Suprapubic skin (tissue), 4 donors: ENCODE measurements at regions not wholly inside any gene's neighbourhood (a gene's known extent, or its start where the extent isn't known, plus 50 kb on each side); places are given as distances from the start of the nearest gene placed in this dataset.

Experiments
- DNase-seq, 2 donors: peaks; one replicate each; pipeline ENCODE4 v3.0.0-alpha.2; 2019; ENCODE audit warnings: low spot score in 2 of 2
- H3K27ac ChIP-seq: fragments of 200-600 bp; sonication (generic); one replicate; pipeline ENCODE4 v1.5.1; 2019
- H3K27me3 ChIP-seq: fragments of 200-600 bp; sonication (generic); one replicate; pipeline ENCODE4 v1.5.1; 2019
- H3K36me3 ChIP-seq: fragments of 200-600 bp; sonication (generic); one replicate; pipeline ENCODE4 v1.5.1; 2019
- H3K4me1 ChIP-seq: fragments of 200-600 bp; sonication (generic); one replicate; pipeline ENCODE4 v1.5.1; 2019
- H3K4me3 ChIP-seq: fragments of 200-600 bp; sonication (generic); one replicate; pipeline ENCODE4 v1.5.1; 2019; ENCODE audit warnings: mild to moderate bottlenecking
- H3K9me3 ChIP-seq: fragments of 200-600 bp; sonication (generic); one replicate; pipeline ENCODE4 v1.5.1; 2019
- CTCF ChIP-seq, 2 donors: fragments of 200-600 bp in 1 of 2; fragments of 450-650 bp in 1 of 2; sonication (generic) in 1 of 2; IDR thresholded peaks; one replicate each; pipeline ENCODE4 v1.5.1; 2016 to 2019; ENCODE audit warnings: antibody characterized with exemption in 2 of 2, mild to moderate bottlenecking in 1 of 2, moderate library complexity in 1 of 2
- EP300 ChIP-seq: sonication (generic); formaldehyde crosslinking; IDR thresholded peaks from one replicate; pipeline ENCODE4 v1.6.1; 2017; ENCODE audit warnings: antibody characterized with exemption
- POLR2A ChIP-seq, 2 donors: fragments of 450-650 bp; IDR thresholded peaks; one replicate each; pipeline ENCODE4 v1.6.1; 2017; ENCODE audit warnings: antibody characterized with exemption in 2 of 2, mild to moderate bottlenecking in 2 of 2, moderate library complexity in 2 of 2
- POLR2AphosphoS5 ChIP-seq, 3 donors: sonication (generic); formaldehyde crosslinking; IDR thresholded peaks; one replicate each; pipeline ENCODE4 v1.6.1; 2017; ENCODE audit warnings: antibody characterized with exemption in 3 of 3
- WGBS: methylation state at CpG from one replicate; pipeline ENCODE4 v1.1.5; 2018; 5-methylcytosine and 5-hydroxymethylcytosine counted together

GRCh38 chr2:121969166-121969565 is 213.7 kb downstream of the TSN start:
- Histone ChIP-seq H3K4me3 (no peak overlapping the region), H3K36me3 (no peaks in the 10 kb centered on the region), H3K27ac (peak overlapping the region; percentile 29), H3K9me3 (no peaks in the 10 kb centered on the region), H3K27me3 (no peaks in the 10 kb centered on the region), H3K4me1 (peaks cover 14% of the 10 kb centered on the region)
- WGBS = 41% methylated on average over 5 of the region's 5 CpGs
- no peak for DNase-seq
- no peak for TF ChIP-seq EP300
- TF ChIP-seq CTCF (IDR thresholded peaks at IDR 0.05) = no peak
- no peak for TF ChIP-seq POLR2AphosphoS5 (IDR thresholded peaks at IDR 0.05)
- TF ChIP-seq POLR2A (IDR thresholded peaks at IDR 0.05) = no peak

GRCh38 chr2:121969766-121970639 is 214.6 kb downstream of the TSN start:
- 69% methylated on average over 8 of the region's 8 CpGs for WGBS
- no peak for TF ChIP-seq POLR2AphosphoS5 (IDR thresholded peaks at IDR 0.05)
- no peak for TF ChIP-seq EP300
- no peak for TF ChIP-seq POLR2A (IDR thresholded peaks at IDR 0.05)
- no peak for TF ChIP-seq CTCF (IDR thresholded peaks at IDR 0.05)
- no peak for DNase-seq
- Histone ChIP-seq H3K4me1 (peaks cover 14% of the 10 kb centered on the region), H3K27ac (peak overlapping the region; percentile 29), H3K4me3 (no peak overlapping the region), H3K27me3 (no peaks in the 10 kb centered on the region), H3K9me3 (no peaks in the 10 kb centered on the region), H3K36me3 (no peaks in the 10 kb centered on the region)

- no peaks in the 10 kb centered on the region for H3K9me3 ChIP-seq
- H3K4me1 ChIP-seq = peaks cover 20% of the 10 kb centered on the region
- DNase-seq = no peak
- TF ChIP-seq POLR2AphosphoS5 (IDR thresholded peaks at IDR 0.05) = no peak
- TF ChIP-seq CTCF (IDR thresholded peaks at IDR 0.05) = no peak
- TF ChIP-seq EP300 = no peak
- no peak for TF ChIP-seq POLR2A (IDR thresholded peaks at IDR 0.05)
- no peaks in the 10 kb centered on the region for H3K27me3 ChIP-seq
- no peak overlapping the region for H3K27ac ChIP-seq
- 85% methylated on average over 5 of the region's 5 CpGs for WGBS
- no peak overlapping the region for H3K4me3 ChIP-seq
- no peaks in the 10 kb centered on the region for H3K36me3 ChIP-seq
Observed at GRCh38 chr2:121972203-121972602, 216.8 kb downstream of the TSN start.

- H3K27me3 ChIP-seq = no peaks in the 10 kb centered on the region
- H3K9me3 ChIP-seq = no peaks in the 10 kb centered on the region
- peaks cover 11% of the 10 kb centered on the region for H3K4me1 ChIP-seq
- TF ChIP-seq POLR2AphosphoS5 (IDR thresholded peaks at IDR 0.05) (no peak), CTCF (IDR thresholded peaks at IDR 0.05) (peak; percentile 39 to 55)
- no peaks in the 10 kb centered on the region for H3K36me3 ChIP-seq
- no peak overlapping the region for H3K27ac ChIP-seq
- peak overlapping the region; percentile 36 for H3K4me3 ChIP-seq
- 0% methylated on average over 11 of the region's 13 CpGs for WGBS
- DNase-seq = peak in 1 of 2 donors; percentile 69
Observed at GRCh38 chr2:121974897-121975661, 219.6 kb downstream of the TSN start.

GRCh38 chr2:121976926-121977325 is 221.5 kb downstream of the TSN start:
- H3K27me3 ChIP-seq = no peaks in the 10 kb centered on the region
- H3K27ac ChIP-seq = no peak overlapping the region
- H3K36me3 ChIP-seq = no peaks in the 10 kb centered on the region
- no peak overlapping the region for H3K4me3 ChIP-seq
- DNase-seq = no peak
- 26% methylated on average over 3 of the region's 3 CpGs for WGBS
- peaks cover 6% of the 10 kb centered on the region for H3K4me1 ChIP-seq
- no peak for TF ChIP-seq POLR2AphosphoS5 (IDR thresholded peaks at IDR 0.05)
- H3K9me3 ChIP-seq = no peaks in the 10 kb centered on the region
